Right renal pelvis (tissue), 4 donors: ENCODE measurements at regions not wholly inside any gene's neighbourhood (a gene's known extent, or its start where the extent isn't known, plus 50 kb on each side); places are given as distances from the start of the nearest gene placed in this dataset.
"Not testable (repeated sequence)": the region's sequence is repeated elsewhere in the genome, so short reads cannot be mapped to it uniquely, and the experiment has no call there.

ENCODE experiments used
- DNase-seq, 4 donors: peaks; one replicate each; pipeline ENCODE4 v3.0.0-alpha.2; 2013; ENCODE audit warnings: low read depth in 4 of 4, low spot score in 3 of 4, missing footprints in 1 of 4

GRCh38 chr4:32931475-32931874 lies 2211.3 kb downstream of the PCDH7 start:
- no peak for DNase-seq

- DNase-seq = no peak
Observed at GRCh38 chr4:32932156-32932555, 2212.0 kb downstream of the PCDH7 start.

GRCh38 chr4:32939222-32939621 lies 2219.1 kb downstream of the PCDH7 start:
- not testable (repeated sequence) for DNase-seq

DNA sequence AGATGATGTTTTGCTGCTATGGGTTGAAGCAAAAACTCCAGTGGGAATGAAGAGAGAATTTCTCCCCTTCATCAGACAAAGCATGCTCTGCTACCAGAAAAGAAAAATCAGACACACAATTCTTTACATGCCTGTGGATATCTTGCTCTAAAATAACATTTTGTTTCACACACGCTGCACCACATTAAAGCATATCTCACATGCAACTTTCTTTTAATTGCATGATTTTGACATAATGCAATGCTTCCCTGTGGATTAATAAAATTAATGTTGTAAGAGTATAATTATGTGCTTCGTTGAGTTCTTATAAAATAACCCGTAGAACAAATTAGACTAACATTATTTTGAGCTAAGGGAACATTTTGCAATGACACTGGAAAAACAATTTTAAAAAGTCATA lies 2230.7 kb downstream of the PCDH7 start:
- no peak for DNase-seq

DNA sequence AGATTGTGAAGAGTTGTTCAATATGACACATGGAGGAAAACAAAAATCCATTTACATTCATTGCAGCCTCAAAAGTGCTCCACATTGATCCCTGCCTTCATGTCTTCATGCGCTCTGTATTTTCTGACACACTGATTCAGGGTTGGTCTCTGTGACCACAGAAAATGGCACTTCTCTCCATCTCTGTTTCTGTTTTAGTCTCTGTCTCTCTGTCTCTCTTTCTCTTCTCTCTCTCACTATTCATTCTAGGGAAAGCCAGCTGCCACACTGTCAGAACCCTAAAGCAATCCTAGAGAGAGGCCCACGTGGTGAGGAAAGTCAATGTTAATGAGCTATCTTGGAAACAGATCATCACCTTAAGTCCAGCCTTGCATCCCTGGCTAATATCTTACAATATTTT lies 2238.4 kb downstream of the PCDH7 start:
- no peak for DNase-seq

GRCh38 chr4:32962100-32962499 lies 2241.9 kb downstream of the PCDH7 start:
- DNase-seq = no peak

DNA sequence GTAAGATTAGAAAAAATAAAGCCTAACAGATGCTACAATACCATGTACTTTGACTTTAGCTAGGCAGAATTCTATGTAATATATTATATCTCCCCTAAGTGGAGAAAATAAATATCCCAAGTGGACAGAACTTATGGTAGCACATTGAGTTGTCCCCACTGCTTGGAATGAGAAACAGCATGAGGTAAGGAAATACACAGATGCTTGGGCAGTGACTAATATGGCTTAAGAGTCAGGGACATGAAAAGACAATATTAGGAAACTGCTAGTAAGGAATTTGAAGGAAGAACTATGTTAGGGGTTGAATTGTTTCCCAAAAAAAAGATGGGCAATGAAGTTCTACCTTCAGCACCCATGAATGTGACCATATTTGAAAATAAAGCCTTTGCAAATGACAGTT lies 2265.1 kb downstream of the PCDH7 start:
- DNase-seq = no peak

- DNase-seq = no peak
Observed at GRCh38 chr4:32986236-32986635, 2266.1 kb downstream of the PCDH7 start.

DNA sequence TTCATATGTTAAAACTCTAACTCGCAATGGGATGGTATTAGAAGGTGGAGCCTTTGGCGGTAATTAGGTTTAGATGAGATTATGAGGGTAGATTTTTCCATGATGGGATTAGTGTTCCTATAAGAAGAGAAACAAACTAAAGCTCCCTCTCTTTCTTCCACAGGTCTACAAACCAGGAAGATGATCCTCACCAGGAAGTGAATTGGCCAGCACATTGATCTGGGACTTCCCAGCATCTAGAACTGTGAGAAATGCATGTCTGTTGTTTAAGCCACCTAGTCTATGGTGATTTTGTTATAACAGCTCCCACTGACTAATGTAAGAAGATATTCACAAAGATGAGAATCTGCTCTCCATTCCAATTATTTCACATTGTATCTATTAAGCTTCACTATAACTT lies 2266.9 kb downstream of the PCDH7 start:
- DNase-seq = no peak

DNA sequence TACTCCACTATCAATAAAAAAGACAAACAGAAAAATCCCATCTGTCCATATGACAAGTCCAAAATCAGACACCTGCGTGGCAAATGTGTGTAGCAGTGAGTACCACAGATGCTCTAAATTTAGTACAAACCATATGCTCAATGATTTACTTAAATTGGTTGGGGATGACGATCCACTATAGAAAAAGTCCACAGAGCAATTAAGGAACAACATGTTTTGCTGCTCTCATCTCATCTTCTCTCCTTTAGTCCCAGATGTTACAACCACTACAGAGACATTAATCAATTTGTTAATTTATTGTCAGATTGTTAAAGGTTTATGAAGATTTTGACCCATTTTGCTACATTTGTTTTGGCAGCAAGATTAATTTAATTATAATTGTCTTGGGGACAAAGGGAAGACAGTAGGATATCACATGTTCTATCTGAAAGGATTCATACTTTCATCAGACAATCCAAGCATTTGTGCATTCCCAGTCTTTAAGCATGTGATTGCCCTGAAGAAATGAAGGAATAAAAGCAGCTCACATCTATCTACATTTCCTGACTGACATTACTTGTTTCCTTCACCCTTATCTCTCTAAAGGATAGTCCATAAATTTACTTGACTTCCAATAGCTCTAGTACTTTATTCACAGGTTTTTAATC lies 2268.1 kb downstream of the PCDH7 start:
- no peak for DNase-seq

DNA sequence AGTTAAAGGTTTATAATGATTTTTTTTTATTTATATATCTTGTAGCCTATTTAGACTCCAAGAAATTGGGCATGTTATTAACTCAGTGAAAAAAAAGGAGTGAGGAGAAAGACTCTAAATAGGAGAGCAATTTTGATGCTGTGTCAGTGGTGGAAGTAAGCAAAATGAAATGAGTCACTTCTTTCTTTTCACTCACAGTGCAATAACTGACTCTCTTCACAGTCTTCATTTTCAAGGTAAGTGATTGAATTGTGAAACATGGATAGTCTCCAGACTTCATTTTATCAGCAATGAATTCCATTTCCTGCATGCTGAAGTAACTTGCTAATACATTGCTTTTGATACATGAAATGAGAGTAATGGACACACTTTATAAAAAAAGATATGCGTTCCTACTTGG lies 2271.5 kb downstream of the PCDH7 start:
- DNase-seq = no peak

DNA sequence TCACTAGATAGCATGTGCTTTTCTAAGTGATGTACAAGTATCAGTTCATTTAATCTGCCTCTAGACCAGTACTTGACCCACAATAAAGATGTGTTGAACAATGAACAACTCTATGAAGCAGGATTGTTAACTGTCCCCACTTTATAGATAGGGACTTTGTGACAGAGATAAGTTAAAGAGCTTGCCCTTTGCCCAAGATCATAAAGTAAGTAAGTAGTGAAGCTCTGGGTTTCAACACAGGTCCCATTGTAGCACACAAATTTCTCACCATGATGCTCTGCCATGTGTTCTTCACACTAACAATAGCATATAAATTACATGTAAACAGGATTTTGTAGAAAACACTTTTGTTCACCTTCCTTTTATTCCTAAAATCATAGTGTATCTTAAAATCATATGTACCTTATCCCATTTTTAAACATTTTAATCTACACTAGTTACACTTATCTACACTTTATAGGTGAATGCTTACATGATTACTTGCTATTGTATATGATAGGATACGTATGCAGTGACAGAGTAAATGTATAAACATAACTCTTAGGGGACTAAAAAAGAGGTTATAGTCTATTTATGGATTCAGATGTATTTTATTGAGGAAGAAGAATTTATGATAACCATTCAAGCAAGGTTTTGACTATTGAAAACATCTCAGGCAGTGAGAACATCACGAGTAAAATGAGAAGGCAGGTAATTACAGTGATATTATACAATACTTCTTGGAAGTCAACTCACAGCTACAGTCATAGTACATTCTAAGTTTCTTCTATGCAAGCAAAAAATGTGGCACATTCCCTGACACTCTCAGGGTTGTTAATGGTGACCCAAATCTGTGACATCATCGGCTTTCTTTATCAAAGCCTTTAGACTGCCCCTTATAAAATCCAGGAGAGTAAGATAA lies 2275.1 kb downstream of the PCDH7 start:
- no peak for DNase-seq

GRCh38 chr4:33013282-33013681 lies 2293.1 kb downstream of the PCDH7 start:
- DNase-seq = no peak

DNA sequence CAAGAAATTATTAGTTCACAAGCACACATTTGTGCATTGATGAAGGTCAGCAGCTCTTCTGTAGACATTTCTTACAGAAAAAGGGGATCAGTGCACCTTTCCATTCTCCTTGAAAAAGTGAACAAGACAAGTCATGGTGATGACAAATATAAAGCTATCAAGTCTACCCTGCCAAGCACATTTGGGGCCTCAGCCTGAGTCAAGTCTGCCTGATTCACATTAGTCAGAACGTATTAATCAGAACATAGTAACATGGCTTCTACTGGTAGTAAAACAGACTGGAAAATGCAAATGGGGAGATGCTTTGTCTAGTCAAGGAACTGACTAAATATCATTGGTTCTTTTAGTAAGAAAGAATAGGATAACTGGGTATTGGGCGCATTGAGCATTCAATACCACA lies 2305.1 kb downstream of the PCDH7 start:
- DNase-seq = no peak

GRCh38 chr4:33029976-33030375 lies 2309.8 kb downstream of the PCDH7 start:
- no peak for DNase-seq

- DNase-seq = no peak
Observed at GRCh38 chr4:33031328-33031727, 2311.2 kb downstream of the PCDH7 start.

GRCh38 chr4:33037464-33037863 lies 2317.3 kb downstream of the PCDH7 start:
- DNase-seq = no peak

DNA sequence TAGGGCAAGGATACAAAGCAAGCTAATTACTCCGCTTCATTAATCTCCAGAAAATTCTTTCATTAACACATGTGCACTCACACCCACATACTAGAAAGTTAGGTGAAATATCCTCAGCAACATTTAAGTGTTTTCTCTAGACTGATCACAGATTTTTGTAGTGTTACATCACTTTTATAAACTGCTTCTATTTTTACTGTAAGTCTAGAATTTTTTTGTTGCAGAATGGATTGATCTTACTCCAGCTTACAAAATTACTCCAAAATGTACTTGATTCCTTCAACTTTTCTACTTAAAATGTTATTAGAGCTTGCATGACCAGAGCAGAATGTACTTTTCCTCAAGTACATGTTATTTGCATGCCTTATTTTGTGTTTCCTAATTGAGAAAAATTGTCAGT lies 2325.2 kb downstream of the PCDH7 start:
- DNase-seq = no peak

DNA sequence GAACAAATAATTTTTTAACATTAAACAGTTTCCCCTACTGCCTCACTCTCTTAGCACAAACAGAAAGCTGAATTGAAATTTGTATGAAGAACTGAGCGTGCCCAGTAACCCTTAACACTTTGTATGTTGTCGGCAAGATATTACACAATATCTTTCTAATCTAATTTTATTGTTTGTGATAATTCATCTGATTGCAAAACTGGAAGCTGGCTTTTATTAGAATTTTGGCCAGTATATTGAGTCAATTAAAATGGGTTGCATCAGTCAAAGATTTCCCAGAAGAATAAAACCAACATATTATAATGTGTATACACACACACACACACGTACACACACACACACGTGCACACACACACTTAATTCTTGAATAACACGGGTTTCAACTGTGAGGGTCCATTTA lies 2332.1 kb downstream of the PCDH7 start:
- DNase-seq = no peak

DNA sequence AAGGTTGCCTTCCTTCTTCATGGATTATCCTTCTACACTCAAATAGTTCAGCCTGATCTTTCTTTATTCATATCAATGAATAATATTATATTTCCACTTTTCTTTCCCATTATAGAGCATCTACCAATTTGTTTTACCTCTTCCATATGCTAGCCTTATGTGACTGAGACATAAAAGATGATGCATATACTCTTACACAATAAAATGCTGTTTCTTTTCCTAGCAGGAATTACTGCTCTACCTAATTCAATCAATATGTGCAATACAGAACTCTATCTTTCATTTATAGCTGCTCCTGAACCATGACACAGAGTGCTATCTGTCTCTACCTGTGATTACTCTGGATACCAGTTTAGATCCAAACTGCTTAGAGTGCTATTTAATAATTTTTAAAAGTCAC lies 2334.0 kb downstream of the PCDH7 start:
- no peak for DNase-seq

GRCh38 chr4:33054656-33055196 lies 2334.6 kb downstream of the PCDH7 start:
- no peak for DNase-seq

DNA sequence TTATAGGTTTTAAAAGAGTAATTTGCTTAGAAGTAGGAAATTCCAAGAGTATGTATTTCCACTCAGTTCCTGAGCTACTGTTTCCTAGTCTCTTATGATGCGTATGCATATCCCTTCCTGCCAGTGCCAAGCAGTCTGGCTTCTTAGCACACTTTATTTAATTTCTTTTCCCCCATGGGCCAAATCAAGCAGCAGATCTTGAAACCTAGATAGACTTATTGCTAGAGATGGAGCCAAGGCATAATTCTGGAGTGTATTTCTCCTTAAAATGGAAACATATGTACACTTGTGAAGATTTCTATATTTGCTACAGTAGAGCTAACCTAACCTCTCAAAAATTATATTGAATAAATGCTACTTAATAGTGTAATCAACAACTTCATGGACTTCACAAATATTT lies 2337.6 kb downstream of the PCDH7 start:
- DNase-seq = no peak
